ENCODE measurements at regions not wholly inside any gene's neighbourhood (a gene's known extent, or its start where the extent isn't known, plus 50 kb on each side); places are given as distances from the start of the nearest gene placed in this dataset.

DNA sequence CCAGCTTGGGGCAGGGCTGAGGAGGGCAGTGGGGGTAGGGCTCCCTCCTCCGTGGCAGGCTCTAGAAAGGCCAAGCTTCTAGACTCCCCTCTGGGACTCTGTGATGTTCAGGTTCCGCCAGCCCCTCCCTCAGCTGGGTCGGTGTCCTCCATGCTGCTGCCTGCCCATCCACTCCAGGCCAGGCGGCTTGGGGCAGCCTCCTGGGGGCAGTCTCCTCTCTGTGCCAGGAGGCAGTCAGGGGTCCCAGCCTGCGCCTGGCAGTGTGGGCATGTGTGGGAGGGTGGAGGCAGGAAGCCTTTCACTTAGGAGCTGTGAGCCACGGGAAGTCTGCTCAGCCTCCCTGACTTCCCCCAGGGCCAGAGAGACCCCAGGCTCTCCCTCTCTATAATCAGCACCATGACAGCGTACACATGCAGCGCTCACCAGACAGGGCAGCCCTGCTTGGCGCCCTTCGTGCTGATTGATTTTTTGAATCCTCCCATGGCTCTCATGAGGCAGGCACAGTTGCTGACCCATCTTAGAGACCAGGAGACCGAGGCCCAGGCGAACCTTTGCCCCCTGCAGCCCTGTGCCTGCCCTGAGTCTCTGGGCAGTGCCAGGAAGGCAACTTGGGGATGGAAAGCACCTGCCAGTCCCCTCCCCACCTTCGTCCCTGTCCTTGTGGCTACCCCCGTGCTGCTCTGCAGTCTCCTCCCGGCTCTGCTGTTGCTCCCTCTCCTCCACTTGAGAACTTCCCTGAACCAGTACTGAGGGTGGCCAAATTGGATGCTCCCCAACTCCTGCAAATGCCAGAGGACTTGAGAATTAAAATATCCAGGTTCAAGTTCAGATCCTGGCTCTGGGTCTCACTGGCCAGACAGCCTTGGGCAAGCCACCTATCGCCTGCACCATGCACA is 234.7 kb upstream of the GSE1 start:
- TF ChIP-seq CTCF (IDR thresholded peaks at IDR 0.05; ENCODE audit: insufficient read depth, low read depth, low read length) (no peak), EZH2 (IDR thresholded peaks at IDR 0.05; ENCODE audit: insufficient read depth, low read length) (no peak)
